Ishikawa (cell line): ENCODE measurements at regions not wholly inside any gene's neighbourhood (a gene's known extent, or its start where the extent isn't known, plus 50 kb on each side); places are given as distances from the start of the nearest gene placed in this dataset.

ENCODE experiments used
- EP300 ChIP-seq: IDR thresholded peaks from 2 replicates; pipeline ENCODE4 v1.6.1; 2012; ENCODE audit warnings: borderline replicate concordance
- FOXM1 ChIP-seq: IDR thresholded peaks from 2 replicates; pipeline ENCODE4 v1.6.1; 2012; ENCODE audit warnings: low read depth, borderline replicate concordance
- MAX ChIP-seq: IDR thresholded peaks from 2 replicates; pipeline ENCODE4 v1.6.1; 2012
- ZBTB7A ChIP-seq: IDR thresholded peaks from 2 replicates; pipeline ENCODE4 v1.6.1; 2012; ENCODE audit warnings: low read depth
- TF ChIP-seq, protein P1 (sequence below): IDR thresholded peaks from 2 replicates; pipeline ENCODE4 v1.6.1; 2012; ENCODE audit warnings: low read depth, mild to moderate bottlenecking

- TF ChIP-seq MAX (no peak), EP300 (no peak), ZBTB7A (no peak), FOXM1 (no peak)
- TF ChIP-seq, protein P1, sequence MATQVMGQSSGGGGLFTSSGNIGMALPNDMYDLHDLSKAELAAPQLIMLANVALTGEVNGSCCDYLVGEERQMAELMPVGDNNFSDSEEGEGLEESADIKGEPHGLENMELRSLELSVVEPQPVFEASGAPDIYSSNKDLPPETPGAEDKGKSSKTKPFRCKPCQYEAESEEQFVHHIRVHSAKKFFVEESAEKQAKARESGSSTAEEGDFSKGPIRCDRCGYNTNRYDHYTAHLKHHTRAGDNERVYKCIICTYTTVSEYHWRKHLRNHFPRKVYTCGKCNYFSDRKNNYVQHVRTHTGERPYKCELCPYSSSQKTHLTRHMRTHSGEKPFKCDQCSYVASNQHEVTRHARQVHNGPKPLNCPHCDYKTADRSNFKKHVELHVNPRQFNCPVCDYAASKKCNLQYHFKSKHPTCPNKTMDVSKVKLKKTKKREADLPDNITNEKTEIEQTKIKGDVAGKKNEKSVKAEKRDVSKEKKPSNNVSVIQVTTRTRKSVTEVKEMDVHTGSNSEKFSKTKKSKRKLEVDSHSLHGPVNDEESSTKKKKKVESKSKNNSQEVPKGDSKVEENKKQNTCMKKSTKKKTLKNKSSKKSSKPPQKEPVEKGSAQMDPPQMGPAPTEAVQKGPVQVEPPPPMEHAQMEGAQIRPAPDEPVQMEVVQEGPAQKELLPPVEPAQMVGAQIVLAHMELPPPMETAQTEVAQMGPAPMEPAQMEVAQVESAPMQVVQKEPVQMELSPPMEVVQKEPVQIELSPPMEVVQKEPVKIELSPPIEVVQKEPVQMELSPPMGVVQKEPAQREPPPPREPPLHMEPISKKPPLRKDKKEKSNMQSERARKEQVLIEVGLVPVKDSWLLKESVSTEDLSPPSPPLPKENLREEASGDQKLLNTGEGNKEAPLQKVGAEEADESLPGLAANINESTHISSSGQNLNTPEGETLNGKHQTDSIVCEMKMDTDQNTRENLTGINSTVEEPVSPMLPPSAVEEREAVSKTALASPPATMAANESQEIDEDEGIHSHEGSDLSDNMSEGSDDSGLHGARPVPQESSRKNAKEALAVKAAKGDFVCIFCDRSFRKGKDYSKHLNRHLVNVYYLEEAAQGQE, result no peak
Observed at GRCh38 chr3:139127101-139127500, 82.4 kb upstream of the PRR23C start.
